ENCODE measurements at regions not wholly inside any gene's neighbourhood (a gene's known extent, or its start where the extent isn't known, plus 50 kb on each side); places are given as distances from the start of the nearest gene placed in this dataset.

GRCh38 chr2:239586651-239587310, 186.0 kb upstream of the HDAC4 start:
- H3K4me2 ChIP-seq (ENCODE audit: extremely low read depth, insufficient read depth, low read length): no peak overlapping the region
- H3K4me1 ChIP-seq (ENCODE audit: control insufficient read depth, extremely low read depth, insufficient read depth, low read length): no peaks in the 10 kb centered on the region
- no peaks in the 10 kb centered on the region for H4K20me1 ChIP-seq (ENCODE audit: control insufficient read depth, extremely low read depth, insufficient read depth, low read length)
- no peaks in the 10 kb centered on the region for H3K27me3 ChIP-seq (ENCODE audit: control insufficient read depth, insufficient read depth, low read length)
- no peaks in the 10 kb centered on the region for H3K9me3 ChIP-seq (ENCODE audit: control insufficient read depth, insufficient read depth, low read depth, low read length)
- no peak overlapping the region for H3K4me3 ChIP-seq (replicated peaks in 1 of 4; ENCODE audit: control extremely low read depth in 1 of 4, insufficient read depth in 1 of 4, low read depth in 3 of 4, low read length in 4 of 4)
- no peak for TF ChIP-seq EZH2 (IDR thresholded peaks at IDR 0.05; ENCODE audit: low read length, missing control alignments)
- TF ChIP-seq CTCF (conservative IDR thresholded peaks at IDR 0.05 in 1 of 2, IDR thresholded peaks at IDR 0.05 in 1 of 2; ENCODE audit: low read depth in 1 of 2, low read length in 2 of 2): no peak
- no peak overlapping the region for H2AFZ ChIP-seq (ENCODE audit: low read length)
- no peaks in the 10 kb centered on the region for H3K36me3 ChIP-seq (ENCODE audit: control insufficient read depth, insufficient read depth, low read length)
- H3K9ac ChIP-seq (ENCODE audit: insufficient read depth, low read length): no peak overlapping the region
- no peak for DNase-seq (ENCODE audit: low read depth in 2 of 2)
- no peaks in the 10 kb centered on the region for H3K79me2 ChIP-seq (ENCODE audit: control insufficient read depth, insufficient read depth, low read length)
- no peak overlapping the region for H3K27ac ChIP-seq (ENCODE audit: insufficient read depth, low read length)

GRCh38 chr2:239585422-239585821, 184.6 kb upstream of the HDAC4 start:
- Histone ChIP-seq H3K9me3 (ENCODE audit: control insufficient read depth, insufficient read depth, low read depth, low read length) (no peaks in the 10 kb centered on the region), H3K27ac (ENCODE audit: insufficient read depth, low read length) (no peak overlapping the region)
- TF ChIP-seq EZH2 (IDR thresholded peaks at IDR 0.05; ENCODE audit: low read length, missing control alignments) (no peak), CTCF (conservative IDR thresholded peaks at IDR 0.05 in 1 of 2, IDR thresholded peaks at IDR 0.05 in 1 of 2; ENCODE audit: low read depth in 1 of 2, low read length in 2 of 2) (no peak)

GRCh38 chr2:239584986-239585385, 184.2 kb upstream of the HDAC4 start:
- no peak for DNase-seq (ENCODE audit: low read depth in 2 of 2)
- H3K4me2 ChIP-seq (ENCODE audit: extremely low read depth, insufficient read depth, low read length): no peak overlapping the region
- H3K27me3 ChIP-seq (ENCODE audit: control insufficient read depth, insufficient read depth, low read length): no peaks in the 10 kb centered on the region
- TF ChIP-seq EZH2 (IDR thresholded peaks at IDR 0.05; ENCODE audit: low read length, missing control alignments): no peak
- TF ChIP-seq CTCF (conservative IDR thresholded peaks at IDR 0.05 in 1 of 2, IDR thresholded peaks at IDR 0.05 in 1 of 2; ENCODE audit: low read depth in 1 of 2, low read length in 2 of 2): no peak
- no peak overlapping the region for H2AFZ ChIP-seq (ENCODE audit: low read length)
- no peaks in the 10 kb centered on the region for H4K20me1 ChIP-seq (ENCODE audit: control insufficient read depth, extremely low read depth, insufficient read depth, low read length)
- no peak overlapping the region for H3K27ac ChIP-seq (ENCODE audit: insufficient read depth, low read length)
- no peaks in the 10 kb centered on the region for H3K36me3 ChIP-seq (ENCODE audit: control insufficient read depth, insufficient read depth, low read length)
- H3K4me1 ChIP-seq (ENCODE audit: control insufficient read depth, extremely low read depth, insufficient read depth, low read length): no peaks in the 10 kb centered on the region
- H3K9me3 ChIP-seq (ENCODE audit: control insufficient read depth, insufficient read depth, low read depth, low read length): no peaks in the 10 kb centered on the region
- H3K4me3 ChIP-seq (replicated peaks in 1 of 4; ENCODE audit: control extremely low read depth in 1 of 4, insufficient read depth in 1 of 4, low read depth in 3 of 4, low read length in 4 of 4): no peak overlapping the region
- H3K9ac ChIP-seq (ENCODE audit: insufficient read depth, low read length): no peak overlapping the region
- H3K79me2 ChIP-seq (ENCODE audit: control insufficient read depth, insufficient read depth, low read length): no peaks in the 10 kb centered on the region

More at GRCh38 chr2:239585422-239585821, 184.6 kb upstream of the HDAC4 start:
- H3K27me3 ChIP-seq (ENCODE audit: control insufficient read depth, insufficient read depth, low read length): no peaks in the 10 kb centered on the region
- DNase-seq (ENCODE audit: low read depth in 2 of 2): no peak
- no peaks in the 10 kb centered on the region for H4K20me1 ChIP-seq (ENCODE audit: control insufficient read depth, extremely low read depth, insufficient read depth, low read length)
- H3K4me1 ChIP-seq (ENCODE audit: control insufficient read depth, extremely low read depth, insufficient read depth, low read length): no peaks in the 10 kb centered on the region
- H3K36me3 ChIP-seq (ENCODE audit: control insufficient read depth, insufficient read depth, low read length): no peaks in the 10 kb centered on the region
- no peaks in the 10 kb centered on the region for H3K79me2 ChIP-seq (ENCODE audit: control insufficient read depth, insufficient read depth, low read length)
- no peak overlapping the region for H2AFZ ChIP-seq (ENCODE audit: low read length)
- H3K4me2 ChIP-seq (ENCODE audit: extremely low read depth, insufficient read depth, low read length): no peak overlapping the region
- no peak overlapping the region for H3K4me3 ChIP-seq (replicated peaks in 1 of 4; ENCODE audit: control extremely low read depth in 1 of 4, insufficient read depth in 1 of 4, low read depth in 3 of 4, low read length in 4 of 4)
- no peak overlapping the region for H3K9ac ChIP-seq (ENCODE audit: insufficient read depth, low read length)
